PC-9 (cell line): ENCODE measurements at regions not wholly inside any gene's neighbourhood (a gene's known extent, or its start where the extent isn't known, plus 50 kb on each side); places are given as distances from the start of the nearest gene placed in this dataset.

ENCODE experiments used
- BruUV-seq: library from RNA; stranded (reverse); fragments of 400-500 nt; replicated peaks from 2 replicates; lab custom pipeline; 2021; lab: Mats Ljungman, UMichigan
- CTCF ChIA-PET: fragments of 300-600 bp; sonication (Branson Sonifier 250); formaldehyde crosslinking; loops from one replicate; lab custom pipeline; 2022; ENCODE audit warnings: antibody characterized with exemption; lab: Charles Lee
- POLR2A ChIA-PET: fragments of 300-600 bp; sonication (Branson Sonifier 250); formaldehyde crosslinking; loops from one replicate; lab custom pipeline; 2022; ENCODE audit warnings: antibody characterized with exemption; ENCODE audit not compliant: unreplicated experiment; lab: Charles Lee
- DNase-seq, 2 experiments: peaks; one replicate each; pipeline versions ENCODE4 v3.0.0 to v3.0.0-alpha.2; 2015 to 2022; ENCODE audit warnings: mixed read lengths in 1 of 2
- H2AFZ ChIP-seq: fragments of 200-600 bp; sonication (generic); 2 replicates; pipeline ENCODE4 v1.8.1; 2017; ENCODE audit warnings: antibody characterized with exemption
- H3F3A ChIP-seq: fragments of 200-600 bp; sonication (generic); 2 replicates; pipeline ENCODE4 v1.8.1; 2017; ENCODE audit warnings: antibody characterized with exemption, mild to moderate bottlenecking, low read depth; ENCODE audit not compliant: insufficient read depth
- H3K27ac ChIP-seq: fragments of 200-600 bp; sonication (generic); 2 replicates; pipeline ENCODE4 v1.6.1; 2016; ENCODE audit warnings: mixed run types
- H3K27me3 ChIP-seq: fragments of 200-600 bp; sonication (generic); 2 replicates; pipeline ENCODE4 v1.6.1; 2016; ENCODE audit warnings: low read depth, mixed run types; ENCODE audit not compliant: insufficient read depth
- H3K36me3 ChIP-seq: fragments of 200-600 bp; sonication (generic); 2 replicates; pipeline ENCODE4 v1.6.1; 2016; ENCODE audit warnings: low read depth, mixed run types
- H3K4me1 ChIP-seq: fragments of 200-600 bp; sonication (generic); replicated peaks from 2 replicates; pipeline ENCODE4 v1.6.1; 2016; ENCODE audit warnings: mixed run types; ENCODE audit not compliant: insufficient read depth
- H3K4me2 ChIP-seq: fragments of 200-600 bp; sonication (generic); 2 replicates; pipeline ENCODE4 v1.6.1; 2017; ENCODE audit warnings: mixed run types
- H3K4me3 ChIP-seq: fragments of 200-600 bp; sonication (generic); 2 replicates; pipeline ENCODE4 v1.6.1; 2016; ENCODE audit warnings: mixed run types
- H3K79me2 ChIP-seq: fragments of 200-600 bp; sonication (generic); 2 replicates; pipeline ENCODE4 v1.6.1; 2017; ENCODE audit warnings: low read depth, mixed run types
- H3K9me2 ChIP-seq: fragments of 200-600 bp; sonication (generic); 2 replicates; pipeline ENCODE4 v1.8.1; 2017; ENCODE audit warnings: mild to moderate bottlenecking; ENCODE audit not compliant: insufficient read depth
- H3K9me3 ChIP-seq: fragments of 200-600 bp; sonication (generic); 2 replicates; pipeline ENCODE4 v1.8.1; 2016; ENCODE audit warnings: low read depth; ENCODE audit not compliant: insufficient read depth
- H4K20me1 ChIP-seq: fragments of 200-600 bp; sonication (generic); 2 replicates; pipeline ENCODE4 v1.8.1; 2017; ENCODE audit not compliant: insufficient read depth
- EZH2 ChIP-seq: fragments of 200-600 bp; sonication (generic); IDR thresholded peaks from 2 replicates; pipeline ENCODE4 v1.8.0; 2017; ENCODE audit warnings: antibody characterized with exemption, low read depth
- intact Hi-C: fragments of 100-400 bp; cut with micrococcal nuclease; formaldehyde crosslinking; loops from one replicate; pipeline ENCODE4 v1.10.0; 2022; ENCODE audit not compliant: unreplicated experiment
- TF ChIP-seq, protein P1 (sequence below): fragments of 200-600 bp; sonication (generic); conservative IDR thresholded peaks from 2 replicates; pipeline ENCODE4 v1.6.1; 2017; ENCODE audit warnings: mixed run types, antibody characterized with exemption, mild to moderate bottlenecking, moderate library complexity

- no peak overlapping the region for H2AFZ ChIP-seq
- CTCF ChIA-PET: no interaction called here
- H3K27me3 ChIP-seq: peaks cover 9% of the 10 kb centered on the region; the same call in 1 of the 2 replicates
- H3K79me2 ChIP-seq: no peaks in the 10 kb centered on the region
- no peaks in the 10 kb centered on the region for H3K9me2 ChIP-seq
- no peaks in the 10 kb centered on the region for H3F3A ChIP-seq
- DNase-seq: no peak
- intact Hi-C loops: no loop called here
- H4K20me1 ChIP-seq: no peaks in the 10 kb centered on the region
- no peaks in the 10 kb centered on the region for H3K9me3 ChIP-seq
- H3K4me1 ChIP-seq: no peaks in the 10 kb centered on the region
- H3K36me3 ChIP-seq: no peaks in the 10 kb centered on the region
- TF ChIP-seq, protein P1, sequence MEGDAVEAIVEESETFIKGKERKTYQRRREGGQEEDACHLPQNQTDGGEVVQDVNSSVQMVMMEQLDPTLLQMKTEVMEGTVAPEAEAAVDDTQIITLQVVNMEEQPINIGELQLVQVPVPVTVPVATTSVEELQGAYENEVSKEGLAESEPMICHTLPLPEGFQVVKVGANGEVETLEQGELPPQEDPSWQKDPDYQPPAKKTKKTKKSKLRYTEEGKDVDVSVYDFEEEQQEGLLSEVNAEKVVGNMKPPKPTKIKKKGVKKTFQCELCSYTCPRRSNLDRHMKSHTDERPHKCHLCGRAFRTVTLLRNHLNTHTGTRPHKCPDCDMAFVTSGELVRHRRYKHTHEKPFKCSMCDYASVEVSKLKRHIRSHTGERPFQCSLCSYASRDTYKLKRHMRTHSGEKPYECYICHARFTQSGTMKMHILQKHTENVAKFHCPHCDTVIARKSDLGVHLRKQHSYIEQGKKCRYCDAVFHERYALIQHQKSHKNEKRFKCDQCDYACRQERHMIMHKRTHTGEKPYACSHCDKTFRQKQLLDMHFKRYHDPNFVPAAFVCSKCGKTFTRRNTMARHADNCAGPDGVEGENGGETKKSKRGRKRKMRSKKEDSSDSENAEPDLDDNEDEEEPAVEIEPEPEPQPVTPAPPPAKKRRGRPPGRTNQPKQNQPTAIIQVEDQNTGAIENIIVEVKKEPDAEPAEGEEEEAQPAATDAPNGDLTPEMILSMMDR: no peak
- no peak for TF ChIP-seq EZH2
- no peak overlapping the region for H3K4me3 ChIP-seq
- no peak overlapping the region for H3K27ac ChIP-seq
- POLR2A ChIA-PET: no interaction called here
- no peak overlapping the region for H3K4me2 ChIP-seq
- BruUV-seq: no TSS peak
Measured at GRCh38 chr3:35899245-35899644, 259.9 kb downstream of the ARPP21 start.

DNA sequence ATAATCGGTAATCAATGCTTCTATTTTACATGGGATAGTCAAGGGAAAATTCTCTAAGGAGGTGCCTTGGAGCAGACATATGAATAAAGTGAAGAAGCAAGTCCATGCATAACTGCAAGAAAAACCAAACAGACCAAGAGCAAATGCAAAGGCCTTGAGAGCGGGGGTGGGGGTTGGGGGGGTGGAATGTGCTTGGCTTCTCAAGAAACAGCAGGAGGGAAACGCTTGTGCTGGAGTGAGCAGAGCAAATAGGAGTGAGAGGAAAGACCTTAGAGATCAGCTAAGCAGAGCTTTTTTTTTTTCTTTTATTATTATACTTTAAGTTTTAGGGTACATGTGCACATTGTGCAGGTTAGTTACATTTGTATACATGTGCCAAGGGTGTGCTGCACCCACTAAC, 260.8 kb downstream of the ARPP21 start:
- POLR2A ChIA-PET: no interaction called here
- CTCF ChIA-PET: no interaction called here
- Histone ChIP-seq H3K9me2 (no peaks in the 10 kb centered on the region), H3K4me2 (no peak overlapping the region), H3K4me3 (no peak overlapping the region), H3K36me3 (no peaks in the 10 kb centered on the region), H3F3A (no peaks in the 10 kb centered on the region), H2AFZ (no peak overlapping the region), H3K27me3 (peaks cover 9% of the 10 kb centered on the region; the same call in 1 of the 2 replicates), H4K20me1 (no peaks in the 10 kb centered on the region), H3K9me3 (no peaks in the 10 kb centered on the region), H3K27ac (no peak overlapping the region), H3K4me1 (no peaks in the 10 kb centered on the region), H3K79me2 (no peaks in the 10 kb centered on the region)
- BruUV-seq: no TSS peak
- intact Hi-C loops: loop anchor here (10.0 kb wide), 1 partner anchor 1915 kb away; no protein-coding TSS in a partner anchor
- no peak for TF ChIP-seq EZH2
- TF ChIP-seq, protein P1: no peak
- no peak for DNase-seq

- H4K20me1 ChIP-seq: no peaks in the 10 kb centered on the region
- ChIA-PET CTCF (interaction anchor here (0.6 to 0.8 kb wide), 4 partner anchors 12 to 136 kb away, joined by 4 to 11 read pairs (median 6); no protein-coding TSS in a partner anchor), POLR2A (no interaction called here)
- no peaks in the 10 kb centered on the region for H3K9me3 ChIP-seq
- no peaks in the 10 kb centered on the region for H3K36me3 ChIP-seq
- H3K4me3 ChIP-seq: no peak overlapping the region
- H3K9me2 ChIP-seq: no peaks in the 10 kb centered on the region
- no peak for TF ChIP-seq EZH2
- TF ChIP-seq, protein P1: peak; percentile 80
- no peak overlapping the region for H3K4me2 ChIP-seq
- H3K4me1 ChIP-seq: no peaks in the 10 kb centered on the region
- DNase-seq: peak in 1 of 2 experiments; percentile 29
- no peaks in the 10 kb centered on the region for H3K27me3 ChIP-seq
- no peaks in the 10 kb centered on the region for H3K79me2 ChIP-seq
- no peak overlapping the region for H2AFZ ChIP-seq
- intact Hi-C loops: loop anchor here (10.0 kb wide), 1 partner anchor 1924 kb away; no protein-coding TSS in a partner anchor
- BruUV-seq: no TSS peak
- H3K27ac ChIP-seq: no peak overlapping the region
- no peaks in the 10 kb centered on the region for H3F3A ChIP-seq
Measured at GRCh38 chr3:35908366-35909232, 269.3 kb downstream of the ARPP21 start.
